Non-pigmented ciliary epithelial cell (primary cell): ENCODE measurements at regions not wholly inside any gene's neighbourhood (a gene's known extent, or its start where the extent isn't known, plus 50 kb on each side); places are given as distances from the start of the nearest gene placed in this dataset.

Experiments
- DNase-seq: peaks from one replicate; pipeline ENCODE4 v3.0.0-alpha.2; 2010; ENCODE audit warnings: low read depth

- no peak for DNase-seq
These were observed 111.0 kb upstream of the APC start for GRCh38 chr5:112626715-112627114.

GRCh38 chr5:112628214-112628980, 109.3 kb upstream of the APC start:
- DNase-seq, result no peak

GRCh38 chr5:112630246-112631009, 107.3 kb upstream of the APC start:
- DNase-seq, result no peak

- DNase-seq, result no peak
These were observed 103.5 kb upstream of the APC start for GRCh38 chr5:112634166-112634565.

- DNase-seq, result no peak
These were observed 102.9 kb upstream of the APC start for GRCh38 chr5:112634796-112635195.

- no peak for DNase-seq
These were observed 102.4 kb upstream of the APC start for GRCh38 chr5:112635276-112635675.

GRCh38 chr5:112635771-112636731, 101.6 kb upstream of the APC start:
- no peak for DNase-seq

GRCh38 chr5:112636751-112637150, 100.9 kb upstream of the APC start:
- no peak for DNase-seq

- no peak for DNase-seq
These were observed 100.3 kb upstream of the APC start for GRCh38 chr5:112637343-112637742.

- no peak for DNase-seq
These were observed 97.1 kb upstream of the APC start for GRCh38 chr5:112640546-112640945.

GRCh38 chr5:112641515-112642110, 96.1 kb upstream of the APC start:
- no peak for DNase-seq

- DNase-seq, result no peak
These were observed 94.8 kb upstream of the APC start for GRCh38 chr5:112642885-112643284.

GRCh38 chr5:112643339-112643971, 94.2 kb upstream of the APC start:
- no peak for DNase-seq

- DNase-seq, result no peak
These were observed 91.3 kb upstream of the APC start for GRCh38 chr5:112646139-112646936.

- DNase-seq, result no peak
These were observed 90.3 kb upstream of the APC start for GRCh38 chr5:112647428-112647827.

GRCh38 chr5:112648264-112648663, 89.4 kb upstream of the APC start:
- DNase-seq, result no peak

GRCh38 chr5:112649882-112650281, 87.8 kb upstream of the APC start:
- DNase-seq, result no peak

- DNase-seq, result no peak
These were observed 84.0 kb upstream of the APC start for GRCh38 chr5:112653638-112654205.

GRCh38 chr5:112655513-112655912, 82.2 kb upstream of the APC start:
- DNase-seq, result no peak

- DNase-seq, result no peak
These were observed 81.2 kb upstream of the APC start for GRCh38 chr5:112656451-112656850.
